Lower leg skin (tissue), 3 donors: ENCODE measurements at regions not wholly inside any gene's neighbourhood (a gene's known extent, or its start where the extent isn't known, plus 50 kb on each side); places are given as distances from the start of the nearest gene placed in this dataset.

Source experiments
- POLR2A ChIP-seq, 2 donors: fragments of 450-650 bp; IDR thresholded peaks; one replicate each; pipeline ENCODE4 v1.6.1; 2016 to 2017; ENCODE audit warnings: antibody characterized with exemption in 2 of 2, mild to moderate bottlenecking in 1 of 2, moderate library complexity in 1 of 2
- TF ChIP-seq, protein P1 (sequence below), 3 donors: fragments of 450-650 bp; IDR thresholded peaks; one replicate each; pipeline ENCODE4 v1.5.1; 2016; ENCODE audit warnings: antibody characterized with exemption in 3 of 3, mild to moderate bottlenecking in 3 of 3, moderate library complexity in 2 of 3

DNA sequence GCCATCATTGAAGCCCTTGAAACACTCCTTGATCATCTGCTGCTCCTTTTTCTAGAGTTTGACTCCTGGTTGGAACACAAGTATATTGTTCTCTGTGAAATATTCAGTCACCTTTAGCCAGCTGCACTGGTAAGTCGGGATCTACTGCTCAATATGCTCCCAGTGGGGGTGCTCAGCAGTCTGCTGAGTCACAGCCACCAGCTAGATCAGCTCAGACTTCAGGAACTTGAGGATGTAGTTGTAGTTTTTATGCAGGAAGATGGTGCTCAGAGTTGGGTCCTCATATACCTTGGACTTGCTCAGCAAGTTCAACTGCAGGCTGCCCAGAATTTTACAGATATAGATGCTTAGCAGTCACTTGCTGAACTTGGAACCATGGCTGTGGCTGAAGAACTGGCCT, 202.5 kb upstream of the RPL34 start:
- TF ChIP-seq, protein P1, sequence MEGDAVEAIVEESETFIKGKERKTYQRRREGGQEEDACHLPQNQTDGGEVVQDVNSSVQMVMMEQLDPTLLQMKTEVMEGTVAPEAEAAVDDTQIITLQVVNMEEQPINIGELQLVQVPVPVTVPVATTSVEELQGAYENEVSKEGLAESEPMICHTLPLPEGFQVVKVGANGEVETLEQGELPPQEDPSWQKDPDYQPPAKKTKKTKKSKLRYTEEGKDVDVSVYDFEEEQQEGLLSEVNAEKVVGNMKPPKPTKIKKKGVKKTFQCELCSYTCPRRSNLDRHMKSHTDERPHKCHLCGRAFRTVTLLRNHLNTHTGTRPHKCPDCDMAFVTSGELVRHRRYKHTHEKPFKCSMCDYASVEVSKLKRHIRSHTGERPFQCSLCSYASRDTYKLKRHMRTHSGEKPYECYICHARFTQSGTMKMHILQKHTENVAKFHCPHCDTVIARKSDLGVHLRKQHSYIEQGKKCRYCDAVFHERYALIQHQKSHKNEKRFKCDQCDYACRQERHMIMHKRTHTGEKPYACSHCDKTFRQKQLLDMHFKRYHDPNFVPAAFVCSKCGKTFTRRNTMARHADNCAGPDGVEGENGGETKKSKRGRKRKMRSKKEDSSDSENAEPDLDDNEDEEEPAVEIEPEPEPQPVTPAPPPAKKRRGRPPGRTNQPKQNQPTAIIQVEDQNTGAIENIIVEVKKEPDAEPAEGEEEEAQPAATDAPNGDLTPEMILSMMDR (IDR thresholded peaks at IDR 0.05) = no peak
- no peak for TF ChIP-seq POLR2A (IDR thresholded peaks at IDR 0.05)
